Testis (tissue), 2 donors: ENCODE measurements at regions not wholly inside any gene's neighbourhood (a gene's known extent, or its start where the extent isn't known, plus 50 kb on each side); places are given as distances from the start of the nearest gene placed in this dataset.
"Not testable (repeated sequence)": the region's sequence is repeated elsewhere in the genome, so short reads cannot be mapped to it uniquely, and the experiment has no call there.

ENCODE experiments used
- CTCF ChIP-seq, 3 experiments: fragments of 450-650 bp in 2 of 3; fragments of 200-600 bp in 1 of 3; sonication (generic) in 1 of 3; IDR thresholded peaks; one replicate each; pipeline ENCODE4 v1.5.1; 2016 to 2019; ENCODE audit warnings: antibody characterized with exemption in 3 of 3, mild to moderate bottlenecking in 2 of 3, moderate library complexity in 1 of 3
- POLR2A ChIP-seq: fragments of 450-650 bp; IDR thresholded peaks from one replicate; pipeline ENCODE4 v1.6.1; 2017; ENCODE audit warnings: antibody characterized with exemption, mild to moderate bottlenecking, moderate library complexity

DNA sequence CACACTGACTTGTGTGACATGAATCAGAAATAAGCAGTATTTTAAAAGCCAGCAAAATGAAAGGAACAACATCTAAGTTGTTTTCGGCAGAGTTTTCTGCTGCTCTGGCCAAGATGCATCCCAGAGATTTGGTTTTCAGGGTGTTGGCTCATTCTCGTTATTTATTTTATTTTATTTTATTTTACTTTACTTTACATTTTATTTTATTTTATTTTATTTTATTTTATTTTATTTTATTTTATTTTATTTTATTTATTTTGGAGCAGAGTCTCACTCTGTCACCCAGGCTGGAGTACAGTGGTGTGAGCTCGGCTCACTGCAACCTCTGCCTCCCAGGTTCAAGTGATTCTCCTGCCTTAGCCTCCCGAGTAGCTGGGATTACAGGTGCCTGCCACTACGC, 64.5 kb upstream of the CEP85L start:
- not testable (repeated sequence) for TF ChIP-seq POLR2A; CTCF (IDR thresholded peaks at IDR 0.05)
